Inflammatory macrophage treated with lipopolysaccharide for 1 hour (primary cell): ENCODE measurements at regions not wholly inside any gene's neighbourhood (a gene's known extent, or its start where the extent isn't known, plus 50 kb on each side); places are given as distances from the start of the nearest gene placed in this dataset.

ENCODE experiments used
- DNase-seq, 2 donors: peaks; one replicate each; pipeline ENCODE4 v3.0.0-alpha.2; 2020 to 2022

DNA sequence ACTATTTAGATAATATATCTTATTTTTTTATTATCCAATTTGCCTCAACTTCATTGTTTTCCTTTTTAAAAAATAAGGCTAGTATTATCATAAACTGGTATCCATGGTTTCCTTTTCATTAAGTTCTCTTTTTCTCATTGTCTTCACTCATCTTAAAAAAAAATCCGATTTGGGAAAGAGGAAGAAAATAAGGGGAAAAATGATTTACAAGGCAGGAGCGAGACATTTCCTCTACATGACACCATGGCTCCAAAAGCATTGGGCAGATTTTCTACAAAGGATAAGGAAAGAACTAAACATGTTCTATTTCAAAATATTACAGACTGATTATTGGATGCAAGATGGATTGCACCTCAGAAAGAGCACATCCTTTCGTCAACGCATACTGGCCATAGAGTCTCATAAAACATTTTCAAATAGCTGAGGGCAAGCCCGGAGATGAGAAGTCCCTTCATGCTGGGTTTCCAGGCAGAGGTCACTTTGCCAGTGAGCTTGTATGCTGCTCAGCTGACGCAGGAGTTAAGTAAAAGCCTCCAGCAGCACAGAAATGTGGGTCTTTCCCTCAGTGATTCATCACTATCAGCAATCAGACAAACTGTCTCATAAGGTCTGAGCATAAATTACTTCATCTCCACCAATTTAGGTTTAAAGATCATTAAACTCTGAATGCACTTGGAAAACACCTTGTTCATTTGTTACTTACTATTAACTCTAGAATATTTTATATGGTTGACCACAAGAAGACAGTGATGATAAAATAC, 129.0 kb upstream of the TNFAIP3 start:
- DNase-seq, result peak; percentile 90 to 98

- no peak for DNase-seq
These were observed 128.0 kb upstream of the TNFAIP3 start for GRCh38 chr6:137738931-137739504.

GRCh38 chr6:137739544-137739943, 127.5 kb upstream of the TNFAIP3 start:
- no peak for DNase-seq

- peak; percentile 66 to 85 for DNase-seq
These were observed 126.8 kb upstream of the TNFAIP3 start for GRCh38 chr6:137740091-137740755.

GRCh38 chr6:137740967-137741761, 125.9 kb upstream of the TNFAIP3 start:
- DNase-seq, result no peak

GRCh38 chr6:137743493-137743892, 123.6 kb upstream of the TNFAIP3 start:
- DNase-seq, result no peak

DNA sequence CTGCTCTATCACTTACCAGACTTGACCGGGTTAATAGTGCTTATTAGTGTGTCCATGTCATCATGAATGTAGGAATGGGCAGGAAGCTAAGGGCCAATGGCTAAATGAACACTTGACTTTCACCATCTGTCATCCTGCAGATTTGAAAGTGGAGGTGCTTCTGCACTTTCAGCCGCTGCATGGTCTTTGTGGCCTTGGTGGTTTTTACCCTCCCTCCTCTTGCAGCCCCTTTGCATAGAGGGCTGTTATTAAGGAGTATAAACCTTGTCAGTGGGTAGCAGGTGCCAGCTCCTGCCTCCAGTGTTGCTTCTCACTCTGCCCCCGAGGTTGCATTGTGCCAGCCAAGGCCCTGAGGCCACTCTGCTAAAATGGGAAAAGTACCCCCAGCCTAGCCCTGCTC, 122.2 kb upstream of the TNFAIP3 start:
- no peak for DNase-seq

- DNase-seq, result no peak
These were observed 121.7 kb upstream of the TNFAIP3 start for GRCh38 chr6:137745321-137745720.

DNA sequence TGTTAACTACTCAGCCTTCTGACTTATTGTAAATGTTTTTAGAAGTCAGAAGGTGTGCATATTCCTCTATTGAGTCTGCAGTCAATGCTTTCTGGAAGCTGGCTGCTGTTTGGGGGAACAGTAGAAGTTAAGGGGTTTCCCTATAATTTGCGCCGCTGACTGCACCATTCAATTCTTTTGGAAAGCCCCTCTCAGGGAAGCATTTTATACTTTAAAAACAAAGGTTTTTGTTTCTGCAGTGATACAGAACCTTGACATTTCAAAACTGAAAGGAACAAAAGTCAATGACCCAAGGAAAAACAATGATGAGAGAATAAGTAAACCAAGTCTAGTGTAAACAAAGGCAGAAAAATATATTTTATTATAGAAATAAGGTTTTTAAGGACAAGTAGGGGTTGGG, 120.8 kb upstream of the TNFAIP3 start:
- no peak for DNase-seq

DNA sequence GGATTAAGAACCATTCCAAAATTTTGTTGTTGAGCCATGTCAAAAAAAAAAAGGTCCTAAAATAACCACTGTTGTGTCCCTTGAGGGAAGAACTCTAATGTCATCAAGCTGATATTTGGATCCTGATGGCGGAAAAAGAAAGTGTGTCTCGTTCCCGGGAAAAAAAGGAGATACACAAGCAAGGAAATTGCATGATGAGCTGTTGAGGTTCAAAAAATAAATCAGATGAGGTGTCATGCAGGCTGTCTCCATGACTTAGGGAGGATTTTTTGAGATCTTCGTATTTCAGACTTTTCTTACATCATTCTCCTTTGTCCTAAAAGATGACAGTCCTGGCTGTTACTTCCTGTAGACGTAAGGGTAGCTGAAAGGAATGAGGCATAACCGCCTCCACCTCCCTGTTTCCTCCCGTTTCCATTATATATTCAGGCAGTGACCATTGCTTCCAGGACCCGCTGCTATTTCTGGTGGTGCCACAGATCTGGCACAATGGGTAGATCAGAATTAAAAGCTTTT, 117.3 kb upstream of the TNFAIP3 start:
- DNase-seq, result no peak

GRCh38 chr6:137750297-137750696, 116.8 kb upstream of the TNFAIP3 start:
- DNase-seq, result no peak

GRCh38 chr6:137751768-137752560, 115.1 kb upstream of the TNFAIP3 start:
- DNase-seq, result no peak

GRCh38 chr6:137754366-137754765, 112.7 kb upstream of the TNFAIP3 start:
- peak in 1 of 2 donors; percentile 61 for DNase-seq

DNA sequence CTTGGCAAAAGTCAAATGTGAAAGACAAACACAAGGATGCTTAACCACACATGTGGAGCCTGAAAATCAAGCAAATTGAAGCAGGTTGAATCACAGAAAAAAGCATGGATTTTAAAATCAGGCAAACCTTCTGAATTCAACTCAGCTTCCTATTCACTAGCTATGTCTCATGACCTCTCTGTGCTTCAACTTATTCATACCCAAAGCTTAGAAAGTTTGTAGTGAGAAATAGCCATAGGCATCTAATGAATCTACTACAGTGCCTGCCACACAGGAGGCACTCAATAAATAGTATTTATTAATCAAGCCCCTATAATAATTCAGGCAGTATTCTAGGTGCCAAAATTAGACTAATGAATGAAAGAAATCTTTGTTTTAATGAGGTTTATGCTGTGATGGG, 112.2 kb upstream of the TNFAIP3 start:
- no peak for DNase-seq

- DNase-seq, result no peak
These were observed 111.8 kb upstream of the TNFAIP3 start for GRCh38 chr6:137755284-137755683.

GRCh38 chr6:137756788-137757187, 110.3 kb upstream of the TNFAIP3 start:
- DNase-seq, result no peak

DNA sequence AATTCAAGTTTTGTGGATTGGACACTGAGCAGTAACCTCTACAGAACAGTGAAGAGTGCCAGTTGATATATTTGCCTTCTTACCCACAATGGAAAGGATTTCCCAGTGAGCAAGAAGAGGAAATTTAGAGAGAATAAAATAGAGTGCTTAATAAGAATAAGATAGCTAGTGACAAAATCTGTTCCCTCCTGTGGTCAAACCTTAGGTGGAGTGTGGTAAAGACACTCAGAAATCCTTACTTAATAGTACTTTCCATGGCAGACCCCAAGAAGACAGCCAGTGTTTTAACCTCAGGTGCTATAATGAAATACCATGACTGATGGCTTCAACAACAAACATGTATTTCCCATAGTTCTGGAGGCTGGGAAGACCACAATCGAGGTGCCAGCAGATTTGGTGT, 108.4 kb upstream of the TNFAIP3 start:
- no peak for DNase-seq

DNA sequence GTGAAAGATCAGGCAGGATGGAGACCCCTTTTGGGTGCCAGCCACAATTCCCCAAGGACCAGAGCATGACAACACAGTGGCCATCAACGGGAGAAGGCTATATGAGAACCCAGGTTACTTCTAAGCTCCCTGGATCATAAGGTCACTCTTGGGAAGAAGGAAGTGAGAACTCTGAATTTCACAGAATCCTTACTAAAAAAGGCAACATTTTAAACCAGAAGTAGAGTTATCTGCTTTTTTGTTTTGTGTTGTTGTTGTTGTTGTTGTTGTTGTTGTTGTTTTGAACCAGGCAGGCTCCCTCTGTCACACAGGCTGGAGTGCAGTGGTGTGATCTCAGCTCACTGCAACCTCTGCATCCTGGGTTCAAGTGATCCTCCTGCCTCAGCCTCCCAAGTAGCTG, 107.4 kb upstream of the TNFAIP3 start:
- DNase-seq, result no peak

DNA sequence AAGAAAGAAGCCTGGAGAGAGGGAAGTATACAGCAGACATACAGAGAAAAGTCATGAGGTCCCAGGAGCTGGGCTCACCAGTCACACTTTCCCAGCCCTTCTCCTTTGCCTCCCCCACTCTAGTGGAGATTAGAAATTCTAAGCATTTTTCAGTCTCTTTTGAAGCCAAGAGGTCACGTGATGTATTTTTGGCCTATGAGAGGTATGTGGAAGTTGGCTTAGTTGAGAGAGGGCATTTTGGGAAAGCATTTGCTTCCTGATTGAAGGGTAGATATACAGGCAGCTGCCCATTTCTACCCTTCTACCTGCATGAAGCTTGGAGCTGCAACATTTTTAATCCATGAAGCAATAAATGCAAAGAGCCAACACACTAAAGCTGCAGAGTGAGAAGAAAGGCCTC, 106.0 kb upstream of the TNFAIP3 start:
- DNase-seq, result peak in 1 of 2 donors; percentile 36

DNA sequence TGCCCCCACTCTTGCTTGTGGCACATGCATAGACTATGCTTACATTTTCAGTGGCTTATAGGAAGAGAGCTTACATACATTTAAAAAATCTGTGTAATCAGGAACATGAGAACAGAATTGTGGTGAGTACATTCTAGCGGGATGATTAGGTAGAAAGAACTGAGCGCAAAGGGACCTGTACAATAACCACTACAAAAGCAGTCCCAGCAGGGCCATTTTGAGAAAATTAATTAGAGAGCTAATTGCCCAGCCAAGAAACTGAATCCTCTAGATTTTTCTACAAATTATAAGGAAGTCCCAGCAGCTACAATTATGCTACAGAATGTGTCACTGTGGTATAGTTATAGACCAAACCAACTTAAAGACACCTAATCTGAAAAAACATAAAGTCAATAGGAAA, 105.6 kb upstream of the TNFAIP3 start:
- no peak for DNase-seq

DNA sequence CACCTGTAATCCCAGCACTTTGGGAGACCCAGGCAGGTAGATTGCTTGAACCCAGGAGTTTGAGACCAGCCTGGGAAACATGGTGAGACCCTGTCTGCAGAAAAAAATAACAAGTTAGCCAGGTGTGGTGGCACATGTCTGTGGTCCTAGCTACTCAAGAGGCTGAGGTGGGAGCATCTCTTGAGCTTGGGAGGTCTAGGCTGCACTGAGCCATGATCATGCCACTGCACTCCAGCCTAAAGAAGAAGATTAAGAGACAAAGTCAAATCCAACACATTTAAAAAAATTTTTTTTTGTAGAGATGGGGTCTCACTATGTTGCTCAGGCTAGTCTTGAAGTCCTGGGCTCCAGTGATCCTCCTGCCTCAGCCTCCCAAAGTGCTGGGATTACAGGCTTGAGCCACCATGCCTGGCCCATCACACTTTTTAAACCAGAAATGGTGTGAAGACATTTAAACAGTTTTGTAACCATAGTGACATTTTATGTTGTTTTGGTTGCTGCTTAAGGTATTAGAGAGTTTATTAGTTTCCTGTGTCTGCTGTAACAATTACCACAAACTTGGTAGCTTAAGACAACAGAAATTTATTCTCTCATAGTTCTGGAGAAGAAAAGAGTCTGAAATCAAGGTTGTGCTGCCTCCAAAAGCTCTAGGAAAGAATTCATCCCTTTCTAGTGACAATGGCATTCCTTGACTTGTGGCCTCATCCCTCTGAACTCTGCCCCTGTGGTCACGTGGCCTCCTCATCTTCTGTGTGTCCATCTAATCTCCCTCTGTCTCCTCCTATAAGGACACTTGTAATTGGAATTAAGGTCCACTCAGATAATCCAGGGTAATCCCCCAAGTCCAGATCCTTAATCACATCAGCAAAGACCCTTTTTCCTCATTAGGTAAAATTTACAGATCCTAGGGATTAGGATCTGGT, 104.6 kb upstream of the TNFAIP3 start:
- no peak for DNase-seq
